Neural cell (in vitro differentiated cells): ENCODE measurements at regions not wholly inside any gene's neighbourhood (a gene's known extent, or its start where the extent isn't known, plus 50 kb on each side); places are given as distances from the start of the nearest gene placed in this dataset.

Source experiments
- EP300 ChIP-seq: fragments of 450-650 bp; conservative IDR thresholded peaks from 2 replicates; pipeline ENCODE4 v1.6.1; 2014; ENCODE audit warnings: antibody characterized with exemption, mild to moderate bottlenecking, moderate library complexity; ENCODE audit not compliant: poor library complexity, severe bottlenecking
- EZH2 ChIP-seq: fragments of 200-600, 300-800 bp; shearing (Covaris generic), sonication (generic); IDR thresholded peaks from 2 replicates; pipeline ENCODE4 v1.6.1; 2014; ENCODE audit warnings: antibody characterized with exemption, low read length, borderline replicate concordance, mild to moderate bottlenecking; ENCODE audit not compliant: insufficient read depth, poor library complexity, severe bottlenecking
- POLR2AphosphoS5 ChIP-seq: IDR thresholded peaks from 2 replicates; pipeline ENCODE4 v1.6.1; 2012
- RAD21 ChIP-seq: fragments of 450-650 bp; conservative IDR thresholded peaks from 2 replicates; pipeline ENCODE4 v1.6.1; 2014; ENCODE audit warnings: antibody characterized with exemption, mild to moderate bottlenecking, moderate library complexity
- TF ChIP-seq, protein P1 (sequence below): fragments of 450-650 bp; IDR thresholded peaks from 2 replicates; pipeline ENCODE4 v1.5.1; 2014; ENCODE audit warnings: antibody characterized with exemption, mild to moderate bottlenecking, moderate library complexity; ENCODE audit not compliant: poor library complexity, severe bottlenecking
- TF ChIP-seq, protein P2 (sequence below): IDR thresholded peaks from 2 replicates; pipeline ENCODE4 v1.6.1; 2012; ENCODE audit warnings: borderline replicate concordance

DNA sequence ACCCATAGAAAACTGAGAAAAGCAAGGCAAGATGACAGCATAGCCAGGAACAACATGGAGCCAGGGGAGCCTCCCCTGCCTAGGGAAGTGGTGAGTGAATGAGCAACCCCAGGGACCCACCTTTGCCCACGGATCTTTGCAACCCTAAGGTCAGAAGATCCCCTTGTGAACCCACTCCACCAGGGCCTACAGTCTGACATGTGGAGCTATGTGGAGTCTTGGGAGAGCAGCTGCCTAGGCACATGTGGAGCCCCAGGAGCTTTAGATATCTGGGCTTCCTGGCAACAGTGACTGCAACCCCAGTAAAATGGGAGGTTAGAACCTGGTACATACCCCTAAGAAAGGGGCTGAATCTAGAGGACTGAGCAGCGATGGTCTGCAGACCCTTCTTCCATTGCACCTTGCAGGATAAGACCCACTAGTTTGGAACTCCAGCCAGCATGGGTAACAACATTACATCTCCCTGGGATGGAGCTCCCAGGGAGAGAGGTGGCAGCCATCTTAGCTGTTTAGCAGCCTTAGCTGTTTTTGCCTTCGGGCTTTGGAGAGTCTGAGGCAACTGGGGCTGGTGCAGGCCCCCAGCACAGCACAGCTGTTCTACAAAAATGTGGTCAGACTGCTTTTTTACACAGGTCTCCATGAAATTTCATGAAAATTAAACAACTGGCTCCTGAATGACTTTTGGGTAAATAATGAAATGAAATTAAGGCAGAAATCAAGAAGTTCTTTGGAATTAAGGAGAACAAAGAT is 104.7 kb upstream of the TRIM2 start:
- TF ChIP-seq, protein P1, sequence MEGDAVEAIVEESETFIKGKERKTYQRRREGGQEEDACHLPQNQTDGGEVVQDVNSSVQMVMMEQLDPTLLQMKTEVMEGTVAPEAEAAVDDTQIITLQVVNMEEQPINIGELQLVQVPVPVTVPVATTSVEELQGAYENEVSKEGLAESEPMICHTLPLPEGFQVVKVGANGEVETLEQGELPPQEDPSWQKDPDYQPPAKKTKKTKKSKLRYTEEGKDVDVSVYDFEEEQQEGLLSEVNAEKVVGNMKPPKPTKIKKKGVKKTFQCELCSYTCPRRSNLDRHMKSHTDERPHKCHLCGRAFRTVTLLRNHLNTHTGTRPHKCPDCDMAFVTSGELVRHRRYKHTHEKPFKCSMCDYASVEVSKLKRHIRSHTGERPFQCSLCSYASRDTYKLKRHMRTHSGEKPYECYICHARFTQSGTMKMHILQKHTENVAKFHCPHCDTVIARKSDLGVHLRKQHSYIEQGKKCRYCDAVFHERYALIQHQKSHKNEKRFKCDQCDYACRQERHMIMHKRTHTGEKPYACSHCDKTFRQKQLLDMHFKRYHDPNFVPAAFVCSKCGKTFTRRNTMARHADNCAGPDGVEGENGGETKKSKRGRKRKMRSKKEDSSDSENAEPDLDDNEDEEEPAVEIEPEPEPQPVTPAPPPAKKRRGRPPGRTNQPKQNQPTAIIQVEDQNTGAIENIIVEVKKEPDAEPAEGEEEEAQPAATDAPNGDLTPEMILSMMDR: no peak
- TF ChIP-seq, protein P2, sequence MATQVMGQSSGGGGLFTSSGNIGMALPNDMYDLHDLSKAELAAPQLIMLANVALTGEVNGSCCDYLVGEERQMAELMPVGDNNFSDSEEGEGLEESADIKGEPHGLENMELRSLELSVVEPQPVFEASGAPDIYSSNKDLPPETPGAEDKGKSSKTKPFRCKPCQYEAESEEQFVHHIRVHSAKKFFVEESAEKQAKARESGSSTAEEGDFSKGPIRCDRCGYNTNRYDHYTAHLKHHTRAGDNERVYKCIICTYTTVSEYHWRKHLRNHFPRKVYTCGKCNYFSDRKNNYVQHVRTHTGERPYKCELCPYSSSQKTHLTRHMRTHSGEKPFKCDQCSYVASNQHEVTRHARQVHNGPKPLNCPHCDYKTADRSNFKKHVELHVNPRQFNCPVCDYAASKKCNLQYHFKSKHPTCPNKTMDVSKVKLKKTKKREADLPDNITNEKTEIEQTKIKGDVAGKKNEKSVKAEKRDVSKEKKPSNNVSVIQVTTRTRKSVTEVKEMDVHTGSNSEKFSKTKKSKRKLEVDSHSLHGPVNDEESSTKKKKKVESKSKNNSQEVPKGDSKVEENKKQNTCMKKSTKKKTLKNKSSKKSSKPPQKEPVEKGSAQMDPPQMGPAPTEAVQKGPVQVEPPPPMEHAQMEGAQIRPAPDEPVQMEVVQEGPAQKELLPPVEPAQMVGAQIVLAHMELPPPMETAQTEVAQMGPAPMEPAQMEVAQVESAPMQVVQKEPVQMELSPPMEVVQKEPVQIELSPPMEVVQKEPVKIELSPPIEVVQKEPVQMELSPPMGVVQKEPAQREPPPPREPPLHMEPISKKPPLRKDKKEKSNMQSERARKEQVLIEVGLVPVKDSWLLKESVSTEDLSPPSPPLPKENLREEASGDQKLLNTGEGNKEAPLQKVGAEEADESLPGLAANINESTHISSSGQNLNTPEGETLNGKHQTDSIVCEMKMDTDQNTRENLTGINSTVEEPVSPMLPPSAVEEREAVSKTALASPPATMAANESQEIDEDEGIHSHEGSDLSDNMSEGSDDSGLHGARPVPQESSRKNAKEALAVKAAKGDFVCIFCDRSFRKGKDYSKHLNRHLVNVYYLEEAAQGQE: no peak
- no peak for TF ChIP-seq EP300
- TF ChIP-seq EZH2: no peak
- no peak for TF ChIP-seq RAD21
- no peak for TF ChIP-seq POLR2AphosphoS5
